Upper lobe of right lung (tissue), 1 donor: ENCODE measurements at regions not wholly inside any gene's neighbourhood (a gene's known extent, or its start where the extent isn't known, plus 50 kb on each side); places are given as distances from the start of the nearest gene placed in this dataset.

Experiments used
- ATAC-seq: fragments of 200-7000 bp; cut with Tn5 transposase; one replicate; pipeline ENCODE4 v1.9.1; 2020; ENCODE audit warnings: mild to moderate bottlenecking, moderate library complexity
- DNase-seq: peaks from one replicate; pipeline ENCODE4 v3.0.0-alpha.2; 2020
- H3K27ac ChIP-seq: fragments of 200-600 bp; one replicate; pipeline ENCODE4 v1.8.0; 2022
- H3K27me3 ChIP-seq: fragments of 200-600 bp; one replicate; pipeline ENCODE4 v1.8.0; 2022; ENCODE audit warnings: mild to moderate bottlenecking
- H3K36me3 ChIP-seq: fragments of 200-600 bp; one replicate; pipeline ENCODE4 v1.8.0; 2022
- H3K4me1 ChIP-seq: fragments of 200-600 bp; one replicate; pipeline ENCODE4 v1.8.0; 2022
- H3K4me3 ChIP-seq: fragments of 200-600 bp; one replicate; pipeline ENCODE4 v1.8.0; 2022; ENCODE audit warnings: mild to moderate bottlenecking
- H3K9me3 ChIP-seq: fragments of 200-600 bp; one replicate; pipeline ENCODE4 v1.8.0; 2022
- intact Hi-C: fragments of 100-400 bp; cut with DNase I; formaldehyde crosslinking; loops from one replicate; pipeline ENCODE4 v1.11.0; 2022
- TF ChIP-seq, protein P1 (sequence below): fragments of 200-600 bp; IDR thresholded peaks from one replicate; pipeline ENCODE4 v1.8.0; 2022; ENCODE audit warnings: antibody characterized with exemption
- donor health status: DM: no; HTN: yes; CAD: no; lungs with severe emphysema.

DNA sequence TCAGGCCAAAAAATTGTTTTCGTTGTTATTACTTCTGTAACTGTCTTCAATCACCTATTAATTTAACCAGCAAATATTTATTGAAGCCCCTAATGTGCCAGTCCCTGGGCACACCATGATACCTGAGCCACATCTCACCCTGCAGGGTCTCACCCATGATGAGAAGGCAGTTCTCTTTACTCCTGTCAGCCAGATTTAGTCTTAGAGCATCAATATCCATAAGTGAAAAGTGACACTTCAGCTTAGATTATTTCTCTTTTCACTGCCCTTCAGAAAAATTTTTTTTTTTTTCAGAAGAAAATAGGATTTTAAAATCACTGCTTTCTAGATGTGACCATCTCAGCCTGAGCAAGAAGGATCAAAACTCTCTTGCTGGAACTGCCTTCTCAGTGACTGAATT lies 258.6 kb upstream of the NFE2L3 start:
- Histone ChIP-seq H3K27me3 (peaks cover 18% of the 10 kb centered on the region), H3K4me1 (peaks cover 3% of the 10 kb centered on the region), H3K36me3 (no peaks in the 10 kb centered on the region), H3K27ac (no peak overlapping the region), H3K4me3 (peak overlapping the region; percentile 50), H3K9me3 (no peaks in the 10 kb centered on the region)
- ATAC-seq: no peak
- TF ChIP-seq, protein P1, sequence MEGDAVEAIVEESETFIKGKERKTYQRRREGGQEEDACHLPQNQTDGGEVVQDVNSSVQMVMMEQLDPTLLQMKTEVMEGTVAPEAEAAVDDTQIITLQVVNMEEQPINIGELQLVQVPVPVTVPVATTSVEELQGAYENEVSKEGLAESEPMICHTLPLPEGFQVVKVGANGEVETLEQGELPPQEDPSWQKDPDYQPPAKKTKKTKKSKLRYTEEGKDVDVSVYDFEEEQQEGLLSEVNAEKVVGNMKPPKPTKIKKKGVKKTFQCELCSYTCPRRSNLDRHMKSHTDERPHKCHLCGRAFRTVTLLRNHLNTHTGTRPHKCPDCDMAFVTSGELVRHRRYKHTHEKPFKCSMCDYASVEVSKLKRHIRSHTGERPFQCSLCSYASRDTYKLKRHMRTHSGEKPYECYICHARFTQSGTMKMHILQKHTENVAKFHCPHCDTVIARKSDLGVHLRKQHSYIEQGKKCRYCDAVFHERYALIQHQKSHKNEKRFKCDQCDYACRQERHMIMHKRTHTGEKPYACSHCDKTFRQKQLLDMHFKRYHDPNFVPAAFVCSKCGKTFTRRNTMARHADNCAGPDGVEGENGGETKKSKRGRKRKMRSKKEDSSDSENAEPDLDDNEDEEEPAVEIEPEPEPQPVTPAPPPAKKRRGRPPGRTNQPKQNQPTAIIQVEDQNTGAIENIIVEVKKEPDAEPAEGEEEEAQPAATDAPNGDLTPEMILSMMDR: no peak
- no peak for DNase-seq
- intact Hi-C loops: loop anchor here (5.0 to 10.0 kb wide), 3 partner anchors 171 to 1271 kb away; partner anchors contain the start of gene HOXA9

DNA sequence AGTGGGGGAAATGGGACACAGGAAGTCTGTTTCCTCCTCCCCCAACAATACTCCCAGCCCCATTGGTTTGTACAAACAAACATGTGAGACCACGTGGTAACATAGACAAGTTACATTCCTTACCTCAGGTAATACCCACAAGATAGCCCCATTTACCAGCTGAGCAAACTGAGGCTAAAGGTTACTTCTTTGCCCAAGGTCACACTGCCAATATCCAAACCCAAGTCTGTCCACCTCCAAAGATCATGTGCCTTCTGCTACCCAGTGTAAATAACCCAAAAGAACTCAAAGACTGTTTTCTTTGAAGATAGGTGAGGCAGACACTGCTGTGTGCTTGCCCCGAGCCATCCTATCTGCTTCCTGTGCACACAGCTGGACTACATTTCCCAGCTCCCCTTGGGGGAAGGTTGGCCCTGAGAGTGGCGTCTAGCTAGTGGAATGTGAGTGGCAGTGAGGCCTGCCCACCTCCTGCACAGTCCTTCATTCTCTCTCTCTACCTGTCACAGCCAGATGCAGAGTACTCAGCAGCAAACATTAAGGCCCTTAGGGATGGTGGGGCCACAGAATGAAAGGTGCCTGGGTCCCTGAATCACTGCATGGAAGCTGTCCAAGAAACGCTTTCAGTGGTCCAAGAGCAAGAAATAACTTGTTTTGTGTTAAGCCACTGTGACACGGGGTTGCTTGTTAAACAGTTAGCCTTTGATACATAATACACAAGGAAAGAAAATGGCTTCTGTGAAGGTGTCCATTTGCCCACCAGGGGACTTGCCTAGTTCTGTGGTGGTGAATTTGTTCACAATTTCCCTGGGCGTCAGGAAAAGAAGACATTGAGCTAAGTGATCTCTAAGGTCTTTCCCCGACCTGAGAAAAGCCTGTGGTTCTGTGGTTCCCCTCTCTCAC lies 257.7 kb upstream of the NFE2L3 start:
- Histone ChIP-seq H3K27me3 (peaks cover 10% of the 10 kb centered on the region), H3K27ac (no peak overlapping the region), H3K4me3 (no peak overlapping the region), H3K4me1 (peaks cover 3% of the 10 kb centered on the region), H3K36me3 (no peaks in the 10 kb centered on the region), H3K9me3 (no peaks in the 10 kb centered on the region)
- ATAC-seq (peak; percentile 82), DNase-seq (no peak)
- intact Hi-C loops: loop anchor here (5.0 to 10.0 kb wide), 3 partner anchors 171 to 1271 kb away; partner anchors contain the start of gene HOXA9
- TF ChIP-seq, protein P1: no peak

DNA sequence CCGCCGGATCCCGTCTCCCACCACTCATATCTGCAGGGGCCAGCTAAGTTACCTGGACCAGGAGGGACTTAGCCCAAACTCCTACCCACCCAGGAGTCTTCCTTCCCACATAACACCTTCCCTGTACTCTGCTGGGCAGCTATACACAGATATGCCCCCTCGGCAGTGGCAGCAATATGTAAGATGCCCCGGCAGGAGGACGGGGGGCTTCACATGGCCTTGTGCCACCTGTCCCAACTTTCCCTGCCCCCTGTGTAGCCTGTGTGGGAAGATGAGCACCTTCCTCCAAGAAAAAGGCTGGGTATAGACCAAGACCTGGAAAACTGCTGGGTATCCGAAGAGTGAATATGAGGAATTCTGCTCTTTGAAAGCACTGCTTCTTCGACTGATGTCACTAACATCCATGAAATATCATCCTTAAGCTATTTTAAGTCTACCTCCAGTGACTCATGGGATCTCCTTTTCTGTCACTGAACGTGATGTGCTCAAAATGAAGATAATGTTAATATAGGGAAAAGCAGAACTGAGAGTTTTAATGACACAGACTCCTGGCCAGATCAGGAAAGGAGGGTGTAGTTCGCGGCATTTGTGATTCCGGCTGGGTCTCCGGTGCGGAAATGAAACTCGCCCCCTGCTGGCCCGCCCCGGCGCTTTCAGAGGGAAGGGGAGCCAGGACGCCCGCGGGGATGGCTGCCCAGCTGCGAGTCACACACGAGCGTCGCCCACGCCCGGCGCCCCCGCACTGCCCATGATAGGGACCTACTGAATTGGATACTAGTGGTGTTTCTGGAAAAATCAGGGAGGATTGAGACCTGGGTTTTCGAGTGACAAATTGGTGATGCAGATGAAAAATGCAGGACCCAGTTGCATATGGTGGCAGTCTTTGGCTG lies 256.9 kb upstream of the NFE2L3 start:
- intact Hi-C loops: loop anchor here (5.0 to 10.0 kb wide), 3 partner anchors 170 to 1270 kb away; partner anchors contain the start of gene HOXA9
- peak; percentile 86 for ATAC-seq
- H3K27ac ChIP-seq: no peak overlapping the region

DNA sequence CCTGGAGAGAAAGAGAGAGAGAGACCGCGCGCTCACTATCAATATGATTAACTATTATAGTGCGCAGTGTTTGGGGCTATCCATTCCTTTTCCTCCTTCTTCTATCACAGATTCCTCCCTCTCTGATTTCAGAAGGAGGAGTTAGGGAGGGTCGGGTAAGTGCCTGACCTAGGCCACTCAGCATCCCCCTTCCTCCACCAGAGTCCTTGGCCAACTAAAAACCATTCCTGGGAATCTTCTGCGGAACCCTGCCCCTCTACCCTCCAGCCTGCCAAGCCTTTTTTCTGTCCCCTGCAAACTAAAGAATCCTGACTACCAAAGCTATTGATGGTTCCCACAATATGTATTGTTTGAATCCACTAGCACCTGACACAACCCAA lies 256.2 kb upstream of the NFE2L3 start:
- H3K9me3 ChIP-seq: no peaks in the 10 kb centered on the region
- intact Hi-C loops: loop anchor here (10.0 kb wide), 2 partner anchors 169 to 1269 kb away; partner anchors contain the start of gene HOXA9
- ATAC-seq (no peak), DNase-seq (no peak)
- no peak overlapping the region for H3K27ac ChIP-seq
- H3K36me3 ChIP-seq: no peaks in the 10 kb centered on the region
- H3K4me1 ChIP-seq: peaks cover 3% of the 10 kb centered on the region
- no peaks in the 10 kb centered on the region for H3K27me3 ChIP-seq
- peak overlapping the region; percentile 0 for H3K4me3 ChIP-seq
- TF ChIP-seq, protein P1: no peak

More for the DNA sequence above, 256.9 kb upstream of the NFE2L3 start:
- Histone ChIP-seq H3K4me3 (peak overlapping the region; percentile 0), H3K36me3 (no peaks in the 10 kb centered on the region), H3K4me1 (peaks cover 3% of the 10 kb centered on the region), H3K27me3 (peaks cover under 1% of the 10 kb centered on the region), H3K9me3 (no peaks in the 10 kb centered on the region)
- TF ChIP-seq, protein P1: peak; percentile 76
- DNase-seq: peak; percentile 87

DNA sequence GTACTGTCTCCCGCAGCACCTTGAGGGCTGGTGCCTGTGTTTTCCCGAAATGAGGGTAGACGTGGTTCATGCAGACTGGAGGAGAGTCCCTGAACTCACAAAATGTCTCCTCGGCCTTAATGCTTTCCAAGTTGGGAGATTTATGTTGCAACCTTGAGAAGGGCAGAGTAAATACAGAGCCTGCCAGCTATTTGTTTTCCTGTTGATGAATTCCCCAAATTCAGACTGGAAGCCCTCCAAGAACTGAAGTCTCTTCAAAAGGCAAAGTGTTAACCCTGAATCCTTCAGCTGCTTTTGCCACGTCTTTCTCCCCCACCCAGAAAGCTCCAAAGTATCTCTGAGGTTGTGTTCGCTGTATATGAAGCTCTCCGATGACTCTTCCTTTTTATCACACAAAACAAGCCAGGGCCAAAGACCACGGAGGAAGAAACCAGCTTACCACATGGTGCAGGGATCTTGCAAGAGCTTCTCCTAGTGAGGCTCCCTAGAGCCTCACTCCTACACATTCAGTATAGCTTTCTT lies 254.7 kb upstream of the NFE2L3 start:
- intact Hi-C loops: loop anchor here (10.0 kb wide), 2 partner anchors 167 to 1267 kb away; partner anchors contain the start of gene HOXA9
- DNase-seq: no peak
- peak; percentile 55 for ATAC-seq
- H3K4me3 ChIP-seq: no peak overlapping the region
- TF ChIP-seq, protein P1: no peak
- no peaks in the 10 kb centered on the region for H3K27me3 ChIP-seq
- no peaks in the 10 kb centered on the region for H3K9me3 ChIP-seq
- no peaks in the 10 kb centered on the region for H3K36me3 ChIP-seq
- H3K27ac ChIP-seq: no peak overlapping the region
- H3K4me1 ChIP-seq: peaks cover 3% of the 10 kb centered on the region
